ENCODE measurements at regions not wholly inside any gene's neighbourhood (a gene's known extent, or its start where the extent isn't known, plus 50 kb on each side); places are given as distances from the start of the nearest gene placed in this dataset.
"Not testable (repeated sequence)": the region's sequence is repeated elsewhere in the genome, so short reads cannot be mapped to it uniquely, and the experiment has no call there.

- DNase-seq (ENCODE audit: low spot score) = no peak
- H3K4me3 ChIP-seq = no peak overlapping the region
- TF ChIP-seq, protein P1, sequence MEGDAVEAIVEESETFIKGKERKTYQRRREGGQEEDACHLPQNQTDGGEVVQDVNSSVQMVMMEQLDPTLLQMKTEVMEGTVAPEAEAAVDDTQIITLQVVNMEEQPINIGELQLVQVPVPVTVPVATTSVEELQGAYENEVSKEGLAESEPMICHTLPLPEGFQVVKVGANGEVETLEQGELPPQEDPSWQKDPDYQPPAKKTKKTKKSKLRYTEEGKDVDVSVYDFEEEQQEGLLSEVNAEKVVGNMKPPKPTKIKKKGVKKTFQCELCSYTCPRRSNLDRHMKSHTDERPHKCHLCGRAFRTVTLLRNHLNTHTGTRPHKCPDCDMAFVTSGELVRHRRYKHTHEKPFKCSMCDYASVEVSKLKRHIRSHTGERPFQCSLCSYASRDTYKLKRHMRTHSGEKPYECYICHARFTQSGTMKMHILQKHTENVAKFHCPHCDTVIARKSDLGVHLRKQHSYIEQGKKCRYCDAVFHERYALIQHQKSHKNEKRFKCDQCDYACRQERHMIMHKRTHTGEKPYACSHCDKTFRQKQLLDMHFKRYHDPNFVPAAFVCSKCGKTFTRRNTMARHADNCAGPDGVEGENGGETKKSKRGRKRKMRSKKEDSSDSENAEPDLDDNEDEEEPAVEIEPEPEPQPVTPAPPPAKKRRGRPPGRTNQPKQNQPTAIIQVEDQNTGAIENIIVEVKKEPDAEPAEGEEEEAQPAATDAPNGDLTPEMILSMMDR (IDR thresholded peaks at IDR 0.05) = no peak
- no peak overlapping the region for H3K27ac ChIP-seq
Measured at GRCh38 chr22:34403667-34404066, 483.4 kb upstream of the LARGE1 start.

DNA sequence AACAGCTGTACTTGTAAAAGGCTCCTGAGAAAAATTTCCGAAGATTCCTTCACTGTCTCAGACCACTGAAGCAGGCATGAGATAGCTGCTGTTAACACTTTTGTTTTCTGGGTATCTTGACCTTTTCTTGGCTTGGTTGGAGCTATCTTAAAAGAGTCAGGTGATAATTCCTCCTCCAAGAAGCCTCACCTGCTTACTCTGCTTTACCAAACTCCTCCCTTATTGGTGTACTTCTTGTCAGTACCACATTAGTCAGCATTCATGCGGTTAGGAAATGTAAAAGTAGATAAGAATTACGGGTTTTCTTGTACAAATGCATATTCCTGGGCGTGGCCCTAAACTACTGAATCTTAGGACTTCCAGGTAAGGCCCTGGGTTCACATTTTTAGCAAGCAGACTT is 489.8 kb upstream of the LARGE1 start:
- TF ChIP-seq, protein P1 (IDR thresholded peaks at IDR 0.05) = no peak
- H3K27ac ChIP-seq = no peak overlapping the region

GRCh38 chr22:34414467-34415440 is 494.5 kb upstream of the LARGE1 start:
- TF ChIP-seq, protein P1 (IDR thresholded peaks at IDR 0.05) = no peak
- no peak overlapping the region for H3K27ac ChIP-seq
- DNase-seq (ENCODE audit: low spot score) = no peak
- no peak overlapping the region for H3K4me3 ChIP-seq

More for the DNA sequence above, 489.8 kb upstream of the LARGE1 start:
- DNase-seq (ENCODE audit: low spot score) = no peak
- no peak overlapping the region for H3K4me3 ChIP-seq

DNA sequence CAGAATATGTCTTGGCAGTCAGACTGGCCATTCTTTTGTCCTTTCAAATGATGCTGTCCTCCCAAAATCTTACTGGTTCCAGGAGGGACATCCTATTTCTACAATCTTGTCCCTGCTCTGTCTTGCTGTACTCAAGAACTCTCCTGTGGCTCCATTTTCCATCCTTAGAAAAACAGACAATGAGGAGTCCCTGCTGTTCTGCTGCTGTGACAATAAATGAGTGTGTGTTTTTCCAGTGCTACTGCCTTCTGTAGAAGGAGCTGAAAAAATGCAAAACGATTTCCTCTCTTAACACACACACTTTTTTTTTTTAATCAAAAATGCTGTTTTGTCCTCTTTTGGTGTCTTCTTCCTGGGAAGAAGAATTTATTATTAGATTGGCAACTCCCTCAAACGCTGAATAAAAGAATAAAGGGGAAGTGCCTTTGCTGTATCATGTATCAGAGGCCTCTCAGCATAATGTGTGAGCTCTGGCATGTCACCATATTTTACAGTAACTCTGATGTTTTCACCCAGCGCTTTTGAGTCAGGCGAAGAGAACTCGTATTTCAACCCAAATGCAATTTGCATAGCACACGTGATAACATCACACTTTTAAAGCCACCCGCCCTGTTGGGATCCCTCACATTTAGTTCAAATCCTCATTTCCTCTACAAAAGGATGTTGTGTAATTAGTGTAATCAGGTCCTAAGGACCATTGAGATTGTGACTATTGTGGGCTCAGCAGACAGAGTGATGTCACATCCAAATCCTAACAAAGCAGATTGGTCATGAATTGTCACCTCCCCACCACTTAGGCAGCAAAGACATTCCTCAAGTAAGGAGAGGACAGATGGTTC is 496.0 kb upstream of the LARGE1 start:
- no peak for DNase-seq (ENCODE audit: low spot score)
- Histone ChIP-seq H3K4me3 (no peak overlapping the region), H3K27ac (no peak overlapping the region)
- TF ChIP-seq, protein P1 (IDR thresholded peaks at IDR 0.05) = no peak

DNA sequence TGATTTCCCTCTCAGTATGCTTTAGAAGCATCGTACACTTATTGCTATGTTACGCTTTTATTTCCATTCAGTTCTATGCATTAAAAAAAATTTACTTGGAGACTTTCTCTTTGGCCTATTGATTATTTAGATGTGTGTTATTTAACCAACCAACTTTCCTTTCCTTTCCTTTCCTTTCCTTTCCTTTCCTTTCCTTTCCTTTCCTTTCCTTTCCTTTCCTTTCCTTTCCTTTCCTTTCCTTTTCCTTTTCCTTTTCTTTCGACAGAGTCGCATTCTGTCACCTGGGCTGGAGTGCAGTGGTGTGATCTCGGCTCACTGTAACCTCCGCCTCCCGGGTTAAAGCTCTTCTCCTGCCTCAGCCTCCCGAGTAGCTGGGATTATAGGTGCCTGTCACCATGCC is 502.7 kb upstream of the LARGE1 start:
- not testable (repeated sequence) for H3K4me3 ChIP-seq; DNase-seq (ENCODE audit: low spot score); H3K27ac ChIP-seq

DNA sequence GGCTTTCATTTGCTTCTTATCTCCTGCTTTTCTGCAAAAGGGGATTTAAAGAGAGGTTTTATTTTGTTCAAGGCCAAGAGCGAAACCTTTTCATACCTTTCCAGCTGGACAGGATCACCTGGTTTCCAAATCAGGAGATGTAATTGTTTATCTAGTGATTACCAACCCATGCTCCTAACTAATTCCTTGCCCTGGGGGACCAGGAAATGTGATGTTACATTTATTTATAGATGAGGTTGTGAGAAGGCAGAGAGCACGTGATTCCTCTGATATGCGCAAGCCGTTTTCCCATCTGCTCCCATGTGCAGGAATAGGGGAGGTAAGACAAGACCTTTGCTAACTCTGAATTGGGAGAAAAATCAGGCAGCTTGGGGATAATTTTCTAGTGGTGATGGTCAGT is 507.2 kb upstream of the LARGE1 start:
- TF ChIP-seq, protein P1 (IDR thresholded peaks at IDR 0.05) = no peak
- no peak for DNase-seq (ENCODE audit: low spot score)
- Histone ChIP-seq H3K27ac (no peak overlapping the region), H3K4me3 (no peak overlapping the region)

- DNase-seq (ENCODE audit: low spot score) = no peak
- H3K27ac ChIP-seq = no peak overlapping the region
- TF ChIP-seq, protein P1 (IDR thresholded peaks at IDR 0.05) = no peak
- no peak overlapping the region for H3K4me3 ChIP-seq
Measured at GRCh38 chr22:34427841-34428240, 507.6 kb upstream of the LARGE1 start.
